Kidney glomerular epithelial cell (primary cell): ENCODE measurements at regions not wholly inside any gene's neighbourhood (a gene's known extent, or its start where the extent isn't known, plus 50 kb on each side); places are given as distances from the start of the nearest gene placed in this dataset.
"Not testable (repeated sequence)": the region's sequence is repeated elsewhere in the genome, so short reads cannot be mapped to it uniquely, and the experiment has no call there.

Experiments used
- DNase-seq: peaks from one replicate; lab custom pipeline; 2025; lab: John Stamatoyannopoulos, UW

DNA sequence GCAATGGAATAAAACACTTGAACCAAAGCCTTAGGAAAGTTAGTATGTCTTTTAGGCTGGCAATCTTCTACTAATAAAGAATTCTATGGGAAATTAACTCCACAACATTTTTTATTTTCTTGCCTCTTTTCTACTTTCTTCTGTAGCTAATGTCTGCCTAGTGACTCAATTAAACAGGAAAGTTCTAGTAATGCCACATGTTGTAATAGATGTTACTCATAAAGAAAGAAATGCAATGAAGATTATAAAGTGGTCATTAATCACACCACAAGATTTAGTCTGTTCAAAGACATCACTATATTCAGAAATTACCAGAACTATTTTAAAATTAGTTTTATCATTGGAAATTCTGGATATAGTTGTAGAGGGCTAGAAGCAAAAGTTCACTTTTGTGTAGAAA is 329.7 kb downstream of the SI start:
- no peak for DNase-seq

DNA sequence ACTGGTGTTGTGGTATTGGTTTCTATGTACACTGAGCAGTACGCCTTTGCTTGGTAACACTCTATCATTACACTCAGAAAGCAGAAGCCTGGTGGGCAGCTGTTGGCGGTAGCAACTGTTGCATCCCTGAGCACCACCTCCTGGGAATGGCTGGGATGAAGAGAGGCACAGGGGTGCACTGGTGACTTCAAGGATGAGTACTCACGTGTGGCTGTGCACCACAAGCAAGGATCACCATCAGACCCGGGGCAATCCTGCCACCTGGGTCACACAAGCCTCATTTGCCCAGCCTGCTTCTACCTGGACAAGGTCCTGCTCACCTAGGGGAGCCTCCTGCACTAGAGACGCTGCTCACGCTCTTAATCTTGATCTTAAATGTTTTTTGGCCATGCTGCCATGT is 336.4 kb downstream of the SI start:
- no peak for DNase-seq

GRCh38 chr3:164737174-164737573 is 341.1 kb downstream of the SI start:
- DNase-seq, result no peak

DNA sequence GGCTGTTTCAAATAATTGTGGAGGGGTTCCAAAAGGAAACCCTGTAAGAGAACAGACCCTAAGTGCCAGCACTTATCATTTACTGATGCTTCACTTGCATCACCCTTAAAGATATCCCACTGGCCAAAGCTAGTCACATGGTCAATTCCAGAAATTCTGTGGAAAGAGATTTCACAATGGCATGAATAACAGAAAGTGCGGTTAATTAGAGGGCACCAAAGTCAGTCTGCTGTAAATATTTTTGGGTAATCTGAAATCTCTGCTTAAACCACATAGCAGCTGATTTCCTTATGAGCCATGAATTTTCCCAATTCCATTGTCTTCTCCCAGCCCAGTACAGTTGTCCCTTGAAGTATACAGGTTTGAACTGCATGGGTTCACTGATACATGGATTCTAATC is 346.1 kb downstream of the SI start:
- DNase-seq, result no peak

DNA sequence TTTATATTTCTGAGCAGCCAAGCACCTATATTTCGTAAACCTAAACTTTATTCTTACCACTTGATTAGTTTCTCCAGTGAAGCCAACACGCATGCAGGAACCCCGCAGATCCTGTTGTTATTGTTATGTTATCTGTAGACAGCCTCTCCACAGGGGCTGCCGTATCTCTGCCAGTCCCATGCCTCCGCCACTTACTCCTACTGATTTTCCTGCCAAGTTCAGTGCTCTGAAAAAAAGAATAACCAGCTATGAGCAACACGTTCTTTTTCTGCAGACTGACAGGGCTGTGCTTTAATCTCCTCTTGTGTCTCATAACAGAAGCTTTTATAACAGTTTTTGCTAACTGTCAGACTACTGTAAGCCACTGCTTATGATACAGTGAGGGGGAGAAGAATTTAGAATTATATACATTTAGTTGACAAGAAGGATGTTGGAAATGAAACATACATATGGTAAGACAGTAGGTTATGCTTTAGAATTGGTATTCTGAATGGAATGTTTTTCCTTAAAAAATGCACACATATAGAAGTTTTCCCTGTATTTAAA is 347.4 kb downstream of the SI start:
- DNase-seq, result no peak

DNA sequence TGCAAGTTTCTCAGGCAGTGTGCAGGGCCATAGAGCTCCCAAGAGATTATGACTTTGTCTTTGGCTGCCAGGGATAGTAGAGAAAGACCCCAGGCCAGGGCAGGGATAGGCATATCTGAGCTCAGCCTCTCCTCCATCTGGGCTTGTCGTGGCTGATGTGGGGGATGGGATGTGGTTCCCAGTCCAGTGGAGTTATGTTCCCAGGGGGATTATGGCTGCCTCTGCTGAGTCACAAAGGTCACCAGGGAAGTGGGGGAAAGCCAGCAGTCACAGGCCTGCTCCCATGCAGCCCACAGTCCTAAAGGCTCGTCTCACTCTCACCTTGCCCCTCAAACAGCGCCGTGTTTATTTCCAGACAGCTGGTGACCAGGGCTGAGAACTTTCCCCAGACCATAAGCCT is 354.9 kb downstream of the SI start:
- no peak for DNase-seq

DNA sequence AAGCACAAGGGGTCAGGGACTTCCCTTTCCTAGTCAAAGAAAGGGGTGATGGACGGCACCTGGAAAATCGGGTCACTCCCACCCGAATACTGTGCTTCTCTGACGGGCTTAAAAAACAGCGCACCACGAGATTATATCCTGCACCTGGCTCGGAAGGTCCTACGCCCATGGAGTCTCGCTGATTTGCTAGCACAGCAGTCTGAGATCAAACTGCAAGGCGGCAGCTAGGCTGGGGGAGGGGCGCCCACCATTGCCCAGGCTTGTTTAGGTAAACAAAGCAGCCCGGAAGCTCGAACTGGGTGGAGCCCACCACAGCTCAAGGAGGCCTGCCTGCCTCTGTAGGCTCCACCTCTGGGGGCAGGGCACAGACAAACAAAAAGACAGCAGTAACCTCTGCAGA is 375.5 kb downstream of the SI start:
- not testable (repeated sequence) for DNase-seq

- no peak for DNase-seq
These were observed 390.4 kb downstream of the SI start for GRCh38 chr3:164687902-164688301.

DNA sequence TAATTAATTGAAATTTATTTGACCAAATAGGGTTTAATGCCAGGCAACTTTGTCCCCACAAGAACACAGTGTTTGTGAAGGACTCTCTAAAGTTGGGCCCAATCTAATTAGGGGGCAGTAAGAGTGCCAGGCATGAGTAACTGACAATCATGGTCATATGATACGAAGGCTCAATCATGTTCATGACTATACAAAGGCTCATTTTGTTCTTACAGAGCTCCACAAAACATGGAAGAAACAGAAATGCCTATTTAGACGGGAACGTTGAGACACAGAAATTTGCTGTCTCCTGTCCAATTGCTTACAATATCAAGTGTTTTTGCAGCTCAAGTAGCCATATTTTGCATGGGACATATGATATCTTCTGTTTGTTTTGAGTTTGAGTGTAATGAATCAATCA is 391.1 kb downstream of the SI start:
- no peak for DNase-seq

- no peak for DNase-seq
These were observed 394.8 kb downstream of the SI start for GRCh38 chr3:164683489-164683888.

DNA sequence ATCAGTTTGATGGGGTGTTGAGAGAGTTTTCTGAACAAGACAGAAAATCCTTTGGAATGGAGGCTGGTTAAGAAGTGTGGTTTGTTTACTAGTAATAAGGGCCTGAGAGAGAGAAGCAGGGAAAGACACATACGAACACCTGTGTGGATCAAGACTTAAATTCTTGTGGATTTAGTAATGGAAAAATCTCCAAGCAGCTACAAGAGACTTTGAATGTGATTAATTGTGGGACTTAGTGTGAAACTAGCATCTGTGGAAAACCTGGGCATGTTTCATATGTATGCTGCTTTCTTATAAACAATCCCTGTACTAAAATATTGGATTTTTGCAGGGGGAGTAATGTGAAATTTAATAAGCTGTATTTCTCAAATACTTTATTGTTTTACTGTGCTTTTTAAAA is 399.1 kb downstream of the SI start:
- no peak for DNase-seq

- no peak for DNase-seq
These were observed 401.0 kb downstream of the SI start for GRCh38 chr3:164677317-164677716.

DNA sequence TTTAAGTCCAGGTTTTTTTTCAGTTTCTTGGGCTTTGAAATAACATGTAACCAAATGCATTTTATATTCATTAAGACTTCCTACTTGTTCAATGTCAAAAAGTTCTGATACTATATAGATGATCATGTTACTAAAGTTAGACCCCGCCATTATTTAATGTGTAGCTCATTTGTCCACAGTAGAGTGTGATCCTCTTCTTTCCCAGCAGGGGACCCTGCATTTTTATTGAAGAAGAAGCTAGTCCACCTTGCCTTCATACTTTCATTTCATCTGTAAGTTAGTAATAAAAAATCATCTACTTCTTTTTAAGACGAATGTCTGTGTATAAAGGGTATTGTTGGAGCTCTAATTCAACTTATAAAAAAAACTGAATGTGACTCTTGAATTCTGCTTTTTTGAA is 404.6 kb downstream of the SI start:
- no peak for DNase-seq

DNA sequence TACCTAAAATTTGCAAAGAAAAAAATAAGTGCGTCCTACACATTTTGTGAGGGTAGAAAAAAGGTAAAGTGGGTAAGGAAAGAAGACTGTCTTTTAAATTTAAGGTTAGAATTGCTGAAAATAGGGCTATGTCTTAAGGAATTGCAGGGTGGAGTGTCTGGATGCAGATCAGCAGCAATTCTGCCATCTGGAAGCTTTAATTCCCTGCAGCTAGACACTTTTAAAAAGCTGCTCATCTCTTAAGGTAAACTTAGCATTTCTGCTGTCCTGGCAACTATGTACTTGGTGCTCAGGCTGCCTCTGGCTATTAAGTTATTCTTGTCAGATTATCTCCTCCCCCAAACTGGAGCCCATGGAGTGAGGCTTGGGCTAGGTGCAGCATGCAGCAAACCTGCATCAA is 420.2 kb downstream of the SI start:
- DNase-seq, result no peak

- DNase-seq, result no peak
These were observed 420.7 kb downstream of the SI start for GRCh38 chr3:164657631-164658030.

DNA sequence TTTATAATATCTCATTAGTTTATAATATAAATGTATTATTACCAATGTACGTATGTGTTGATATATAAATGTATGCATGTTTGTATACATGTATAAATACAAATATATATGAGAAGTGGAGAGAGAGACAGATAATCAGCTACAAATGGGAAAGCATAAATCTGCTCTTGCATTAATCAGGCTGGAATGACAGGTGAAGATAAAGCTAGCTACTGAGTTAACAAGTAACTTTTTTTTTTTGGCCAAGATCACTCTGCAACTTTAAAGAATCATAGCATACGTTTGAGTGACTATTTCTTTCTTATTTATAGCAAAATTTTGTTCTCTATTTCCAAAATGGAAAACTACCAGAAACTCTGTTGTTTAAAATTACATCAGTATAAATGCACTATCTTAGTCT is 422.8 kb downstream of the SI start:
- no peak for DNase-seq

DNA sequence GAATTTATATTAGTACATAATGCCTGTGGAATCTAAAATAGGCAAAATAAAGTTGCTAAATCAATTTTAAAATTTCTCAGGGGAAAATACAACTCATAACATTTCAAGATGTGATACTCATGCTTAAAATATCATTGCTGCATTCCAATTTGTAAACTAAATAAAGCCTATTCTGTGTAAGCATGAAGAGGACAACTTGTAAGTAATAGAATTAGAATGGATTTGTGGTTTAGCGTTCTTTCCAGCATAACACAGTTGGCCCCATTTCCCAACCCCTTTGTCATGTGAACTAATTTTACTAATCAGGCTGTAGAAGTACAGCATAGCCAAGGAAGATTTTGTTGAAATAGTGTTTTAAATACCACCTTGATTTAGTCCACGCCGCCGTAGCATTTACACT is 437.2 kb downstream of the SI start:
- DNase-seq, result no peak

GRCh38 chr3:164640591-164640990 is 437.7 kb downstream of the SI start:
- no peak for DNase-seq

GRCh38 chr3:164620956-164621355 is 457.3 kb downstream of the SI start:
- DNase-seq, result no peak

GRCh38 chr3:164620423-164620822 is 457.9 kb downstream of the SI start:
- DNase-seq, result no peak

DNA sequence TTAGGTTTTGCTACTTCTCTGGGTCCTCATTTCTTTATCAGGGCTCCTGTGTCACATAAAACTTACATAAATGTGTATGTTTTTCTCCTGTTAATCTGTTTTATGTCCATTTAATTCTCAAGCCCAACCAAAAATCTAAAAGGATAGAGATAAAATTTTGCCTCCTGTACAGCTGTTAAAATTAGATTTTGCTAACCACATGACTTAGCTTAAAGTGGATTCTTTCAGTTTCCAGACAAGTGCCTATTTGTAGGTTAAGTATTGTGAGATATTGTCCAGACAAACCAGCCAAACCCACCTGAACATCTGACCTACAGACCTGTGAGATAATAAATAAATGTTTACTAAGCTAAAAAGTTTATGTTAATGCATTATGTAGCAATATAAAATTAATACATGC is 465.5 kb downstream of the SI start:
- no peak for DNase-seq

DNA sequence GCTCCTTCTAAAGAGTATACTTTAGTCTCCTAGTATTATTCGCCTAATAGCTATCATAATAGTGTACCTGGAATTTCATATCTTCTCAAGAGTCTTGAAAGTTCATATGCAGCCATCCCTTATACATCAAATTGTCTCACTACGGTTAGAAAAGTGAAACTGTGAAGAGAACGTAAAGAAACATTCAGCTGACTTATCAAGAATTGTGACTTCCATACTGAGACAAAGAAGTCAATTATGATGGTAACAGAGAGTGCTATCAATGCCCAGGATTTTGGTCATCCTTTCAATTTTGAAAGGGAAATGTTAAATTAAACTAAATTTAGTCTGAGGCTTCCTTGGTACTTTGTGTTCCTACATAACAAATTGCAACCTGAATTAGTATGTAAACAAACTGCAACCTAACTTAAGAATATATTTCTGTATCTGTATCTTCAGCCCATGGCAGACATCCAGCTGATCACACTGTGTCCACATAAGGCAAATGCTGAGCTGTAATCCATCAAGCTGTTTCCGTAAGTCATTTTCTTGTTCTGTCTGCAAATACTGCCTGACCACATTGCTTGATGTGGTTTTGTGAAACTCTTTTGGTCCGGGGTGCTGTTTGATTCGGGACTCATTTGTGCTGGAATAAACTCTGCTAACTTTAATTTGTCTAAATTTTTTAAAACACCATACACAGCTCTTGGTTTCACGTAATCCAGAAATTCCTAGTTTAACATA is 469.6 kb downstream of the SI start:
- no peak for DNase-seq

- no peak for DNase-seq
These were observed 473.6 kb downstream of the SI start for GRCh38 chr3:164604687-164605086.

GRCh38 chr3:164577667-164578210 is 500.6 kb downstream of the SI start:
- no peak for DNase-seq
